ENCODE measurements at regions not wholly inside any gene's neighbourhood (a gene's known extent, or its start where the extent isn't known, plus 50 kb on each side); places are given as distances from the start of the nearest gene placed in this dataset.
"Not testable (repeated sequence)": the region's sequence is repeated elsewhere in the genome, so short reads cannot be mapped to it uniquely, and the experiment has no call there.

- H3K27ac ChIP-seq: no peak overlapping the region
- DNase-seq: no peak
- TF ChIP-seq POLR2A (IDR thresholded peaks at IDR 0.05): no peak
- TF ChIP-seq, protein P1, sequence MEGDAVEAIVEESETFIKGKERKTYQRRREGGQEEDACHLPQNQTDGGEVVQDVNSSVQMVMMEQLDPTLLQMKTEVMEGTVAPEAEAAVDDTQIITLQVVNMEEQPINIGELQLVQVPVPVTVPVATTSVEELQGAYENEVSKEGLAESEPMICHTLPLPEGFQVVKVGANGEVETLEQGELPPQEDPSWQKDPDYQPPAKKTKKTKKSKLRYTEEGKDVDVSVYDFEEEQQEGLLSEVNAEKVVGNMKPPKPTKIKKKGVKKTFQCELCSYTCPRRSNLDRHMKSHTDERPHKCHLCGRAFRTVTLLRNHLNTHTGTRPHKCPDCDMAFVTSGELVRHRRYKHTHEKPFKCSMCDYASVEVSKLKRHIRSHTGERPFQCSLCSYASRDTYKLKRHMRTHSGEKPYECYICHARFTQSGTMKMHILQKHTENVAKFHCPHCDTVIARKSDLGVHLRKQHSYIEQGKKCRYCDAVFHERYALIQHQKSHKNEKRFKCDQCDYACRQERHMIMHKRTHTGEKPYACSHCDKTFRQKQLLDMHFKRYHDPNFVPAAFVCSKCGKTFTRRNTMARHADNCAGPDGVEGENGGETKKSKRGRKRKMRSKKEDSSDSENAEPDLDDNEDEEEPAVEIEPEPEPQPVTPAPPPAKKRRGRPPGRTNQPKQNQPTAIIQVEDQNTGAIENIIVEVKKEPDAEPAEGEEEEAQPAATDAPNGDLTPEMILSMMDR (IDR thresholded peaks at IDR 0.05): peak in 1 of 4 experiments; percentile 21
- H3K27me3 ChIP-seq: no peaks in the 10 kb centered on the region
- no peaks in the 10 kb centered on the region for H3K36me3 ChIP-seq
- H3K4me1 ChIP-seq: no peaks in the 10 kb centered on the region
- H3K4me3 ChIP-seq: no peak overlapping the region
- intact Hi-C loops (cut with DNase I; ENCODE audit: low total_unique reads): no loop called here
- H3K9me3 ChIP-seq: no peaks in the 10 kb centered on the region
Measured at GRCh38 chr7:142626420-142627035, 122.7 kb upstream of the PRSS1 start.

DNA sequence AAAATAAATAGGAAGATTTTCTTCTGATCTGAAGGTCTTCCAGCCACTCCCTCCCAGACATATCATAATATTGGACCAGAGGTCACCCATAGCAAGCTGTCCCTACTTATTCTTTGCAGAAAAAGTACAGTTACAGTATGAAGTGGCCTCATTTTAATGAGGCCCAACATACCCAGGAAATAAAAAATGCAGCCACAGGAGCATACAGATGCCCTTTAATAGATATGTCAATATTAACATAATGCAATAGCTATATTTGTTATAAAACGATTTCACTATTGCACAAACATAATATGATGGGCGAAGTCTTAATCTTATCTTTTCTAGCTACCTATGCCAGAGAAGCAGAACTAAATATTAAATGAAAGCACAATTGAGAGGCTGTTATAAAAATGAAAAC lies 124.1 kb upstream of the PRSS1 start:
- H3K27me3 ChIP-seq; H3K4me1 ChIP-seq; intact Hi-C loops (cut with DNase I; ENCODE audit: low total_unique reads); H3K9me3 ChIP-seq; H3K4me3 ChIP-seq; H3K27ac ChIP-seq; H3K36me3 ChIP-seq; DNase-seq: not testable (repeated sequence)

- Histone ChIP-seq H3K4me3 (no peak overlapping the region), H3K36me3 (no peaks in the 10 kb centered on the region), H3K27me3 (no peaks in the 10 kb centered on the region), H3K27ac (no peak overlapping the region), H3K9me3 (no peaks in the 10 kb centered on the region), H3K4me1 (no peaks in the 10 kb centered on the region)
- no peak for TF ChIP-seq POLR2A (IDR thresholded peaks at IDR 0.05)
- TF ChIP-seq, protein P1 (IDR thresholded peaks at IDR 0.05): no peak
- DNase-seq: no peak
- intact Hi-C loops (cut with DNase I; ENCODE audit: low total_unique reads): no loop called here
Measured at GRCh38 chr7:142620402-142620801, 128.9 kb upstream of the PRSS1 start.

GRCh38 chr7:142618655-142619351 lies 130.5 kb upstream of the PRSS1 start:
- Histone ChIP-seq H3K27me3 (no peaks in the 10 kb centered on the region), H3K27ac (no peak overlapping the region)
- DNase-seq: no peak

GRCh38 chr7:142616842-142617241 lies 132.4 kb upstream of the PRSS1 start:
- no peak for DNase-seq
- Histone ChIP-seq H3K9me3 (no peaks in the 10 kb centered on the region), H3K27me3 (no peaks in the 10 kb centered on the region), H3K4me1 (no peaks in the 10 kb centered on the region), H3K36me3 (no peaks in the 10 kb centered on the region), H3K27ac (no peak overlapping the region), H3K4me3 (no peak overlapping the region)
- intact Hi-C loops (cut with DNase I; ENCODE audit: low total_unique reads): no loop called here
- TF ChIP-seq POLR2A (IDR thresholded peaks at IDR 0.05): no peak
- TF ChIP-seq, protein P1 (IDR thresholded peaks at IDR 0.05): no peak

More at GRCh38 chr7:142618655-142619351, 130.5 kb upstream of the PRSS1 start:
- H3K4me3 ChIP-seq: no peak overlapping the region
- no peaks in the 10 kb centered on the region for H3K9me3 ChIP-seq
- intact Hi-C loops (cut with DNase I; ENCODE audit: low total_unique reads): no loop called here
- no peaks in the 10 kb centered on the region for H3K4me1 ChIP-seq
- H3K36me3 ChIP-seq: no peaks in the 10 kb centered on the region
- TF ChIP-seq, protein P1 (IDR thresholded peaks at IDR 0.05): no peak
- no peak for TF ChIP-seq POLR2A (IDR thresholded peaks at IDR 0.05)
